Limb (tissue), 2 donors: ENCODE measurements at regions not wholly inside any gene's neighbourhood (a gene's known extent, or its start where the extent isn't known, plus 50 kb on each side); places are given as distances from the start of the nearest gene placed in this dataset.

Experiments
- DNase-seq, 2 donors: peaks; one replicate each; pipeline ENCODE4 v3.0.0-alpha.2; 2016; ENCODE audit errors: extremely low spot score in 2 of 2

GRCh38 chr14:36035675-36036074 lies 140.8 kb downstream of the PTCSC3 start:
- DNase-seq: no peak

- no peak for DNase-seq
Measured at GRCh38 chr14:36028665-36029064, 147.9 kb downstream of the PTCSC3 start.

- no peak for DNase-seq
Measured at GRCh38 chr14:36028218-36028617, 148.3 kb downstream of the PTCSC3 start.

GRCh38 chr14:36027354-36027753 lies 149.2 kb downstream of the PTCSC3 start:
- DNase-seq: no peak

- no peak for DNase-seq
Measured at GRCh38 chr14:36022765-36023410, 153.6 kb downstream of the PTCSC3 start.

DNA sequence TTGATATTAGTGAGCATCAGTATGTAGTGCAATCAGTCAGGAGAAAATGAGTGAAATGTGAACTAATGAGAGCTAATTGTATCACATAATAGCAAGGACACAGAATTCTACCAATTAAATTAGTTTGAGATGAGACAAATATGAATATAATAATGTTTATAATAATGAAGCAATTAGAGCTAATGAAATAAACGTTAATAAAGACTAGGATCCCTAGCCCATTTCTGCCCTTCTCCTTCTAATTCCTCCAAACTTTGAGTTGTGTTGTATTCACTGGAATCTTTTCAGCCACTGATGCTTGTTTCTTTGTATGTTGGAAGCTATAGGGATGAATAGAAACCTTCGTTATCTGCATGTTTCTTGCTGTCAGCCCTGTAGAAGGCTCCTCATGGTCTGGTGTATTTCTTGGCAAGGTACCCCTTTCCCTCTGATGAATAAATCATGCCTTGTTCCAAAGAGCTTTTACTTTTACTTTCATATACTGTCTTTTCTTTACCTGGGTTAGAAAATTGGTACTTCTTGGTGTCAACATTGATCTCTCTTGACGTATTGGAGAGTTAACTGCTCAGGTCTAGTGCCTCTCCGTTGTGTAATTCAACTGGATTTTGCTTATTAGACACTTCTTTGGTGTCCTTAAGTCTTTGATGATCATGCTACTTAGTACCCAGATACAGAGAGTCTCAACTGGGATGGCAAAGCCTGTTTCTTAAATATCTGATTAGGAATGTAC lies 154.8 kb downstream of the PTCSC3 start:
- DNase-seq: no peak

GRCh38 chr14:36021030-36021422 lies 155.5 kb downstream of the PTCSC3 start:
- DNase-seq: no peak

GRCh38 chr14:36020120-36021029 lies 156.1 kb downstream of the PTCSC3 start:
- no peak for DNase-seq

- DNase-seq: no peak
Measured at GRCh38 chr14:36019126-36019525, 157.4 kb downstream of the PTCSC3 start.

GRCh38 chr14:36014236-36014635 lies 162.3 kb downstream of the PTCSC3 start:
- no peak for DNase-seq

DNA sequence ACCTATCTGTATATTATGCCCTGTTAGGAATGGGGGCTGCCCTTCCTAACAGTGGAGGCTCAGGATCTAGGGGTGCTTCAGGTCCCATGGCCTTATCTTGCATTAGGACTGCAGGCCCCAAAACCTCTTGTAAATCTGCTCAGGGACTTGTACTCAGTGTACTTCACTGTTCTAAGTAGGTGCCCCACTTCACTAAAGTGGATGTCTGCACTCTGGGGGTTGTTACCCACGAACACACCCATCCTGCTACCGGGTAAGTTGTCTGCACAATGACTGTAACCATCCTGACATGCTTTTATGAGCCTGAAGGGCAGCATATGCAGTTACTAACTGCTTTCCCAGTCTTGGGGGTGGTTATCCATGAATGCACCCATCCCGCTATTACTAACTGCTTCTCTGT lies 163.0 kb downstream of the PTCSC3 start:
- DNase-seq: no peak

DNA sequence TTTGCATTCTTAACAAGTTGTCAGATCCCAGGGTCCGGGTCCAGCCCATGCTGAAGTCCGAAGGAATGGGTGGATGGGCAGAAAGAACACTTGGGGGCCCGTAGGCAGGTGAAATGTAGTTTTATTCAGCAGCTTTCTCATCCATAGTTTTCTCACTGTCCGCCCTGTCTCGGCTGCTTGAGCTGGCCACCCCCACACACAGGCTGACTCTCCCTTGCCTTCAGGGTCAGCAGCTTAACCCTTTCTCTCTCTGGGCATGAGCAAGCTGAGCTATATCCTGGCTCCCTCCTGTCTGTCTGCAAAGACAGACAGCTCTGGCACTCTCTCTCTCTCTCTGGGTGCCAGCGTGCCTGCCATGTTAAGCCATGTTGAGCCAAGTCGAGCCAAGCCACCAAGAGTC lies 163.9 kb downstream of the PTCSC3 start:
- DNase-seq: no peak

- DNase-seq: no peak
Measured at GRCh38 chr14:36009643-36010042, 166.9 kb downstream of the PTCSC3 start.

DNA sequence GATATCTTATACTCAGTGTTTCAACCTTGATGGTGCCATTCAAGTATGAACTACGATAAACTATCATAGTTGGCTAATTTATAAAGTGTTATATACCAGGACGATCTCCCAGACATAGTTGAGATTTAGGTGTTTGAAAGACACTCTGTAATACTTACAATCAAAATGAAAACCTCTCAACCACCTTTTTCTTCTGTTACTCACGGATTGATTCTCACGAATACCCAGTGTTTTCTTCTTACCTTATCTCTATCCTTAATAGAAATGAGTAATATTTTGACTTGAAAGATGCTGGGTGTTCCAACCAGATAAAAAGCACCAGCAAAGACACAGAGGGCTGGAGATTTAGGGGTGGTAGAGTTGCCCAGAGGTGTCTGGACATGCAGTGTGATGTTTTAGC lies 169.9 kb downstream of the PTCSC3 start:
- DNase-seq: no peak

DNA sequence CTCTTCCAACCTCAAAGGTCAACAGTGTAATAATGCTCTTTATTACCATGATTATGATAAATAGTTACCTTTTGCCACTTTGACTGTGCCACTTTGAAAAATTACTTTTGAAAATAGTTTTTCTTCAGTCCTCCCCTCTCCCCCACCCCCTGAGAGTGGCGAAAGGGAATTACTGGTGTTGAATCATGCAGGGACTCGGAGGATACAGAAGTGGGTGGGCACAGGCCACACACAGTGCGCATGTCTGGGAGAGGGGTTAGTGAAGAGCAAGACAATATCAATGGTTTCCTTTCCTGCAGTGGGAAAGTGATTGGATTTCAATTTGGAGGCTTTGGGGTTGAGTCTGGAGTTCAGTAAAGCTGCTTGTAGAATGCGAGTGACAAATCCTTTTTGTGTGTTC lies 170.9 kb downstream of the PTCSC3 start:
- no peak for DNase-seq

DNA sequence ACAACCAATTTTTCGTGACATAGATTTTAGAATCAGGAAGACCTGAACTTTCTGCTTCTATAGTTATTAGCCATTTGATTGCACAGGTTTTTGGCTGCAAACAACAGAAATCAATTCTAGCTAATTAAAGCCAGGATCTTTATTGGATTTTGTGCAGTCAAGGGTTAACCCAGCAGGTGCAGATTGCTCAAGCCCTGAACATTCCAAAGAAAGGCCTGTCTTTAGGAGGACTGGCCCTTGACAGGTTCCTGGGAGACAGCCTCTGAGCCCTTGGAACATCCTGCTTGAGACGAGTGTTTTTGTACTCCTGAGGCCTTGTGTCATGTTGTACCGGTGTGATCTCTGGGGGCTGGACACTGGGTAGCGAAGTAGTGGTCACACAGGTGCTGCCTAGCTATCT lies 174.6 kb downstream of the PTCSC3 start:
- DNase-seq: no peak

- no peak for DNase-seq
Measured at GRCh38 chr14:35999294-35999693, 173.2 kb downstream of the BRMS1L start.

DNA sequence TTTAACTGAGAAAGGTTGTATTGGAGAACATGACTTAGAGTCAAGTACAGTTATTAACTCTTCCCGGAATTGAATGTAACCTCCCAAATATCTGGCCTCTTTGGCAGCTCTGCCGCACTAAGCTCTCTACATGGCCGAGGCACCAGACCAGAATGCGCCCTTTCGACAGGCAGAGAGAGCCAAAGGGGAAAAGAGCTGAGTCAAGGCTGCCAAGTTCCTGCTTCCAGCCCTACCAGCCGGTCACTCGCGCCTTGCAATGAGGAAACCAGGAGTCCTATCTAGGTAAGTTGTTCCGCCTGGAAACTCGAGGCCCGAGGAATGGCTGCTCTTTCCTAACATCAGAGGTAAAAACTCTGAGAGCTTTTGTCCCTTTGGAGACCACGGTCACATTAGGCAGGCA lies 172.2 kb downstream of the BRMS1L start:
- no peak for DNase-seq

DNA sequence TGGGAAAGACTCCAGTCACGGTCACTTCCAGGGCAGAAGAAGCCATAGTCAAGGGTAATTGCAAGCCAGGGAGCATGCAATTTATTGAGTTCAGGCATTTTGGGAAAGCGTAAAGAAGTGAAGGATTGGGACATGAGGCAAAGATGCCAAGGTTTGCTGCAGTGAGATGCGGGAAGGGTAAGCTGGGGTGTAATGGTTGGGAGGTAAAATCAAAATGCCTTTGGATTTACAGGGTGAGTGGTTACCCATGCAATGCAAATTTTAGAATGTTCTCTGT lies 167.5 kb downstream of the BRMS1L start:
- no peak for DNase-seq

GRCh38 chr14:35992816-35993683 lies 166.9 kb downstream of the BRMS1L start:
- DNase-seq: no peak

DNA sequence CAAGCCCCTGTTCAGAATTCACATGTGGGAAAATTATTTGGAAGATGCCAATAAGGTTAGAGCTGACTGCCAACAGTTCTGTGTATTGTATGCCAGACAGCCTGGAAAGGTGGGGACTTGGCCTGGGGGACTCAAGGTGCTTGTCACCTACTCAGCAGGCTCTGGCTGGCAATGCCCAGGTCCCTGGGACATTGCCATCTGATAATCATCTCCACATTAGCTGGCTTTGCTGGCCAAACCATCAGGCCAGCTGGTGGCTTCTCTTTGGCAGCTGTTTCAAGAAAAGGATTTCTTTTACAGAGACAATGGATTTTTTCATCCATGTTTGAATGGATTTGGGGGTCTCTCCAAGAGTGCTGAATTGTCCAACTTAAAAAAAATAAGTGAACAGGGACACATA lies 165.2 kb downstream of the BRMS1L start:
- no peak for DNase-seq

GRCh38 chr14:35989736-35990135 lies 163.6 kb downstream of the BRMS1L start:
- no peak for DNase-seq
